Skin epidermis (tissue), 12 donors: ENCODE measurements at regions not wholly inside any gene's neighbourhood (a gene's known extent, or its start where the extent isn't known, plus 50 kb on each side); places are given as distances from the start of the nearest gene placed in this dataset.
A peak's percentile ranks its signal among the peaks of the same experiment; 100 is the strongest.

Experiments used
- H3K27ac ChIP-seq, 21 experiments: fragments of 200-600 bp; sonication (generic) in 11 of 21; one replicate each; pipeline ENCODE4 v1.5.0; 2020; ENCODE audit warnings: mild to moderate bottlenecking in 3 of 21, inconsistent platforms in 2 of 21, moderate library complexity in 2 of 21
- H3K4me3 ChIP-seq, 7 experiments: fragments of 200-600 bp; sonication (generic) in 2 of 7; one replicate each; pipeline ENCODE4 v1.5.0; 2020; ENCODE audit warnings: inconsistent platforms in 2 of 7, mild to moderate bottlenecking in 2 of 7, moderate library complexity in 1 of 7

DNA sequence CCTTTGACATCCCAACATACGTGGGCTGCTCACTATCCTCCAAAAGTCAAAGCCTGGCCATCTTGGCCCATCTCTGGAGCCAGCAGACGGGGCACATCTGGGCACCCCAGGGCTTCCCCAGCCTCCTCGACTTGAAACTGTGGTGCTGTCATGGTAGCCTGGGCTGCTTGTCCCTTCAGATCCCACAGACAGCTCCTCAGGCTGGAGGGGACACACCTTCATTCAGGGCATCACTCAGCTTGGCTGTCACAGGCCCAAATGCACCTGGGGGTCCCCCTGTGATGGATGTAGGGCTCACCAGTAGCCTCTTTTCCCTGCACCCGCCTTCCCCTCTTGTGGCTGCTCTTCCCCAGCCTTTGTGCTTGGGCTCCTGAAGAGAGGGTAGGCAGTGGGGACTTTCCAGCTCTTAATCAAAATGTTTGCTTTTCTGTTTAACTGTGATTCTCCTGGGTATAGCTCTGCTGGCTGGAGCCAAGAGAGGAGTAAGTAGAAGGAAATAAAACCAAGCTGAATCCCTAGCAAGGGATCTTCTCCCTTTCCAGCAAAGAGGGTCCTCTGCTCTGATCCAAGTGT, 92.3 kb downstream of the GYPC start:
- Histone ChIP-seq H3K27ac (no peak overlapping the region), H3K4me3 (no peak overlapping the region)

GRCh38 chr2:126748929-126749518, 93.1 kb downstream of the GYPC start:
- Histone ChIP-seq H3K27ac (no peak overlapping the region), H3K4me3 (no peak overlapping the region)

DNA sequence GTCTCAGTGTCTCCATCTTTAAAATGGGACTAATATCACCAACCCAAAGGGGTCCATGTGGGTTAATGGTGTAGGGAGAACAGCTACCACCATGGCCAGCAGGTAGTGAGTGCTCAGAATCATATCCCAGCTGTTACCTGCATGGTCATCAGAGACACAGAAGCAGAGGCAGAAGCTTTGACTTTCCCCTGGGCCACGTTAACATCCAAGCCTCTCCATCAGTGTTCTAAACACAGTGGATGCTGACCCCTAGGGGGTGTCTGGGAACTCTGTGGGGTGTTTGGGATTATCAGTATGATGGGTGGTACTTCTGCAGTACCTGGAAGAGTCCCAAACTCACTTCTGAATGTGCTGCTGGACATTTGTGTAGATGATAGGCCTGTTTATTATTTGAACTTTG, 93.6 kb downstream of the GYPC start:
- H3K27ac ChIP-seq: no peak overlapping the region

DNA sequence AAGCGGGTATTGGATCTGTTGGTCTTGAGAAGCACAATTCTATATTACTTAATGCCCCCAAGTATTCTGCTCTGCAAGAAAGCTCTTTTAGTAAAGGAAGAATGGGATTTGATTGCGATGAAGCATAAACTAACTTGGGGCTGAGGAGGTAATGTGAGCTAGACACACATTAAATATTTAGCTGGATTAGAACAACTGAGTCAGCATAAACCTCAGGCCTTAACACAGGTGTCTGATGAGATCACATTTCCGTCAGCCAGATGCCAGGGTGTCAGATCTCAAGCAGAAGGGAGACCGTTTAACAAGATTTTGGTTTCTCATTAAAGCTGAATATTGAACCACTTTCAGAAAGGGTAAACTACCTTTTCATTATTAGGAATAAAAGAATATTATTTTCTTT, 94.5 kb downstream of the GYPC start:
- no peak overlapping the region for H3K4me3 ChIP-seq
- no peak overlapping the region for H3K27ac ChIP-seq

More for the DNA sequence above, 93.6 kb downstream of the GYPC start:
- no peak overlapping the region for H3K4me3 ChIP-seq

DNA sequence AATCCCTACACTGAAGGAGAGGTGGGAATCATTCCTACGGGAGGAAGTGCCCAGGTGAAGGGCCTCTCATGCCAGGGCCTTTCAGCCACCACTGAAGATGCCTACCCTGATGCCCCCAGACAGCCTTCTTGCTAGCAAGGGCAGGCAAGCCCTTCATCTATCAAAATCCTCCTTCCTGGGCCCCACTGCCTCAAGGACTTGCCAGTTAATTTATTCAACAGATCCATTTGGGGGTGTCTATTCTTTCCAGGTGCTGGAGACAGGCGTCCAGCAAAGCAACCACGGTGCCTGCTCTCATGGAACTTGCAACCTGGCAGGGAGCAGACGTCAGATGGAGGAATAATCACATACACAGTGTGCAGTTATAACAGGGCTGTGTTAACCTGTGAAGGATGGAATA, 95.5 kb downstream of the GYPC start:
- H3K27ac ChIP-seq: no peak overlapping the region

DNA sequence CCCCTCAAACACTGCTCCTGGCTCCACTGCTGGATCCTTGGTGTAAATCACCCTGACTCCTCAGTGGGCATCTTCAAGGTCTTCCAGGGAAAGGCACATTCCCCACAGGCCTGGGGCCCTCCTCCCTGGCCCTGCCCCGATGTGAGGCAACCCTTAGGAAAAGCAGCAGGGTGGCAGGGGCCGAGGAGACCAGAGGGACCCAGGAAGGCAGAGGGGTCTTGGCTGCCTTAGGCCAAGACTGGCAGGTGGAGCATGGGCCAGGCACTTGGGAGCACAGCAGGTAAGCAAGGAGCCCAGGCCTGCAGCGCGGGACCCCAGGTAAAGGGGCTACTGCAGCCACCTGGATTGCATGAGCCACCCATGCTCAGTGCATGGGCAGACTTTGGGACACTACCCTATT, 96.9 kb downstream of the GYPC start:
- H3K27ac ChIP-seq: no peak overlapping the region
- no peak overlapping the region for H3K4me3 ChIP-seq

More for the DNA sequence above, 95.5 kb downstream of the GYPC start:
- H3K4me3 ChIP-seq: no peak overlapping the region

DNA sequence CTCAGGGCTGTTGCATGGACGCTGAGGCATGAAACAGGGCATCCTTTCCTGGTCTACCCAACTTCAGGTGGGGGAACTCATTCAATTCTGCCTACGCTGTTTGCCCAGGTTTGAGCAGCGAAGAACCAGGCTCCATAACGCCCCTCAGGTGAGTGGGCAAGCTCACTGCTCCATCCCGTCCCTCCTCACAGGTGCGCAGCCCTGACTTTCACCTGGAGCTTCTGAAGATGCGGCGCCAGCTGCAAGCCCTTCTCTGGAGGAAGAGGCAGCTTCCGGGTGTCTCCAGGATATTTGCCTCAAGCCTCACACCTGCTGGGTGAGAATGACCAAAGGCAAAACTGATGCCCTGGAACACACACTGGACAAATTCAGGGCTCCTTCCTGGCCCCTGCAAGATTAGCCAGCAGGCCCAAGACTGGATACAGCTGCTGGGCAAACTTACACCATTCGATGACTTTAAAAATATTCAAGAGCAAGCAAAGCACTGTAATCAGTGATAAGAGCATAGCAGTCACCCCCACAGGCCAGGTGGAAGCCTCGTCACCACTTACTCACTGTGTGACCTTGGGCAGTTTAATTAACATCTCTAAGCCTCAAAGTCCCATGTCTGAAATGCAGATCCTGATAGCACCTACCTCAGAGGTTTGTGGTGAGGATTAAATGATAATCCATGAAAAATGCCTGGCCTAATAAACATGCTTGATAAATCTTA, 97.7 kb downstream of the GYPC start:
- Histone ChIP-seq H3K4me3 (no peak overlapping the region), H3K27ac (no peak overlapping the region)

- Histone ChIP-seq H3K4me3 (no peak overlapping the region), H3K27ac (no peak overlapping the region)
Observed at GRCh38 chr2:126754240-126755004, 98.5 kb downstream of the GYPC start.

DNA sequence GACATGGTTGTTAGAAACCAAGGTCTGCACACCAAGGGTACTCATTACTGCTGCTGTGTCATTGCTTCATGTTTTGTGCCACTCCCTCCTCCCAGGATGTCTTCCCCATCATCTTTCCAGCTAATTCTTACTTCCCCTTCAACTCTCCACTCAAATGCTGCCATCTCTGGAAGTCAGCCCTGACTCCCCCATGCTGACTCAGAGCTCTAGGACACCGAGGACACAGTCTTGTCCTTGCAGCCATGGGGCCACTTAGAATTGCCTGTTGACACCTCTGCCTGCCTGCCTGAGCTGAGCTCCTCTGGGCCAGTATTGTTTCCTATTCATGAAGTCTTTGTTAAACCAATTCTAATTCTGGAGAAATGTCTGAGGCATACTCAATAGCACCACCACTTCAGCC, 100.2 kb downstream of the GYPC start:
- H3K4me3 ChIP-seq: no peak overlapping the region

DNA sequence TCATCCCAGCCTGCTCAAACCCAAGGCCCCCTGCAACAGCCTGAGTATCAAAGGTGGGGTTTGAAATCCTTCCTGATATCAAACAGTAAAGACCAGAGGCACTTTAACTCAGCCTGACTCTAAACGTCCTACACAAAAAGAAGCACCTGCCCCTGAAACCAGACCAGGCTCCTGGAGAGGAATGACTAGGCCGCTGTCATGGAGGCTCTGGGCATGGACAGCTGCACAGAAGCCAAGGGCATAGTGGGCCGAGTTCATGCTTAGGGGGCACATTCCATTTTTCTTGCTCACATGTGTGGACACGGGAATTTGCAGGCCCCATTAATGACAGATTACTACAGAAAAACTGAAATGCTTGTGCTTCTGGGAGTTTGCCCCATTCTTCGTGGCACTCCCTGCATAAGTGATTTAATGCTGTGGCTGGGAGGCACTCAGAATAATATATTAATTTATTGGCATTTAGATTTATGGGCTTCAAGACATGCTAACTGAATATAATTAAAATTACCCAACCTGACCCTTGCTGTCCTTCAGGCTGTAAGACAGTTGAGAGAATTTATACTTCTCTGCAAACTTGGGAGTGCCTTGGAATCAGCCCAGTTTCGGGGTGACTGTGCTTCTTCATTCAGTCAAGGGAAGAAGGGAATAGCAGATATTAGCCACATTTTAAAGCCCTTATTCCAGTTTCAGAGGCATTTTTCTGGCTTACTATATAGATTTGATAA, 105.5 kb downstream of the GYPC start:
- Histone ChIP-seq H3K27ac (no peak overlapping the region), H3K4me3 (no peak overlapping the region)

More for the DNA sequence above, 100.2 kb downstream of the GYPC start:
- no peak overlapping the region for H3K27ac ChIP-seq

DNA sequence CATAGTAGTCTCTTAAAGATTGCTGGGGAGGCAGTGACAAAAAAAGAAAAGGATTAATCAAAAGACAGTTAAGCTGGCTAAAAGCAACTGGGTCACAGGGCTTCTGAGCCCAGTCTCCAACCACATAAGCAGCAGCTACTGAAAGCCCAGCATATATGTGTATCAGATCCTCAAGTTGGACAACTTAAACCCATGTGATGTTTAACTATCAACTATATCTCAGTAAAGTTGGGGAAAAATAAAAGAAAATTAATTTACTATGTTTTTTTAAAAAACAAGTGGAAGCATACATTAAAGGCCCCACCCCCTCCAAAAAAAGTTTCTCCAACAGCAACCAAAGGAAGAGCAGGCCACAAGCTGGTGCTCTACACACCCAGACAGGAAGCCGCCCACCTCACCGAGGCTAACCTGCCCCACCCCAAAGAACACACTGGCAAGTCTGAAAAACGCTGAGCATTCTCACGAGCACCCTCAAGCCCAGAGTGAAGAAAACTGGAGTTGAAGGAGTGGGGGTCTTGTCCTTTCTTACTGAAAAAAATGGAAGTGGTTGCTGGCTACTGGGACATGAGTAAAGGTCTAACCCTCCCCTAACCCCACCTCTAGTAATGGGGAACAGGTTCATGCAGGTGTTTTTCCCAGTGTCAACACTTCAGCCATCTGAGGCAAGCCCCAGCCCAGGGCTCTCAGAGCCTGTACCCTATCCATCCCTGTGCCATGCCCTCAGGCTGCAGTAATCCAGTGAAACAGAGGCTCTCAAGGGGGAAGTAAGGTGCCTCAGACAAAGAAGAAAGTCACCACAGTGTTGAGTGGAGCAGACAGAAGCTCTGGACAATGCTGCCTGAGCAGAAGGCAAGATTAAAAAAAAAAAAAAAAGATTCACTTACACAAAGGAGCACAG, 106.3 kb downstream of the GYPC start:
- H3K4me3 ChIP-seq: no peak overlapping the region
- H3K27ac ChIP-seq: peak overlapping the region in 1 of 21 experiments; percentile 18

GRCh38 chr2:126764686-126765265, 108.8 kb downstream of the GYPC start:
- no peak overlapping the region for H3K27ac ChIP-seq
- H3K4me3 ChIP-seq: no peak overlapping the region

- no peak overlapping the region for H3K27ac ChIP-seq
- no peak overlapping the region for H3K4me3 ChIP-seq
Observed at GRCh38 chr2:126765395-126765794, 109.4 kb downstream of the GYPC start.

- no peak overlapping the region for H3K27ac ChIP-seq
Observed at GRCh38 chr2:126766295-126766968, 110.5 kb downstream of the GYPC start.

GRCh38 chr2:126766969-126767296, 111.0 kb downstream of the GYPC start:
- H3K4me3 ChIP-seq: no peak overlapping the region
- no peak overlapping the region for H3K27ac ChIP-seq

More at GRCh38 chr2:126766295-126766968, 110.5 kb downstream of the GYPC start:
- no peak overlapping the region for H3K4me3 ChIP-seq

DNA sequence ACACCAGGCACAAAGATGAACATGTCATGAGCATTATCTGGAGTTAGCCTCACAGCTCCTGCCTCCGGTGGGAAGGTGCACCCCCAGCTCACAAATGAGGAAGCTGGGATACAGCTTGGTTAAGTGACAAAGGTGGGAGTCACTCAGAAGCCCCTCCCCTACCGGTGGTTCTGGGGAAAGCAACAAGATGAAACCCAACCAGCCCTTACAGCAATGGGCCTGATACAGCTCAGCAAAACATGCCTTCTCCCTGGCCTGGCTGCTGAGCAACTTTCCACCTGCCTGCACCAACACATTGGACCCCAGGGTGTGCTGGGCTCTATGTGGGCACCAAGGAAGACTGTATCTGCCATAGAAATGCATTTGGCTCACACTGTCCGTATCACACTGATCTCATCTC, 113.2 kb downstream of the GYPC start:
- Histone ChIP-seq H3K4me3 (no peak overlapping the region), H3K27ac (no peak overlapping the region)

- no peak overlapping the region for H3K27ac ChIP-seq
- no peak overlapping the region for H3K4me3 ChIP-seq
Observed at GRCh38 chr2:126770466-126770865, 114.5 kb downstream of the GYPC start.

DNA sequence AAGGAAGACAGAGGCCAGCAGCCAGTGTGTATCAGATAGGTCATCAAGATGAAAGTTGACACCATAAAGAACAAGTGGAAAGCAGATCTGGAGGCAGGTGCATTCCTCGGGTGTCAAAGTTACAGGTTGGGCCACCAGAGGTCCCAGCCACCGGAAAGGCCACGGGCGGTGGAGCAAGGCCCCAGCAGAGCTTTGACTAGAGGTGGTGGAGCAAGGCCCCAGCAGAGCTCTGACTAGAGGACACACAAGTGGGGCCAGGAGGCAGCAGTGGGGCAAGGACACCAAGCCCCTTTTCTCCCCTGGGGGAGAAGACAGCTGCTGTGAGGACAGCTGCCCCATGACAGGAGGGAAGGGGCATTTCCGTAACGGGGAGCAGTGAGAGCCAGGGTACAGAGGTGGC, 115.1 kb downstream of the GYPC start:
- Histone ChIP-seq H3K27ac (no peak overlapping the region), H3K4me3 (no peak overlapping the region)
